ENCODE measurements at regions not wholly inside any gene's neighbourhood (a gene's known extent, or its start where the extent isn't known, plus 50 kb on each side); places are given as distances from the start of the nearest gene placed in this dataset.

DNA sequence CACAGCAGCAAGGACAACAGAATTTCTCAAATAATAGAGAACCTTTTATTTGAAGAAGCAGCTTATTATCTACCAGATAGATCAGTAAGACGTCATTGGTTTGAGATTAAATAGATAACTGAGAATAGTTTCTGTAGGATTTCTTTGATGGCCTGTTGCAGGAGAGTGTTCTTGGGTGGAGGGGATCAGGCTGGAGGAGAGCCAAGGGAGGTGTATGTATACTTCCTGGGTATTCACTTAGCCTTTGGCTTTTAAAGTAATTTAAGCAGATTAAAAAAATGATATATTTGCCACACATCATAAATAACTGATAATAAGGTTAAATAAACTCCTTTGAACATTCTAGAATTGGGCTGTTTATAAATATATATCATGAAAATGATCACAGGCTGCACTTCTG lies 486.1 kb upstream of the IGFBP3 start:
- FAIRE-seq (no peak), ATAC-seq (no peak), DNase-seq (ENCODE audit: low read depth, low spot score) (no peak)
- no peaks in the 10 kb centered on the region for H3K79me2 ChIP-seq (ENCODE audit: control insufficient read depth, insufficient read depth, low read length)
- no peaks in the 10 kb centered on the region for H3K27me3 ChIP-seq (replicated peaks in 1 of 2; ENCODE audit: control insufficient read depth in 2 of 2, insufficient read depth in 2 of 2, low read length in 1 of 2)
- WGBS (ENCODE audit: insufficient coverage, insufficient replicate concordance, low lambda C conversion rate, missing lambda C conversion rate) = 42% methylated on average over 1 of the region's 1 CpG
- H3K9ac ChIP-seq (ENCODE audit: control insufficient read depth, insufficient read depth, low read length) = no peak overlapping the region
- SMC1A ChIA-PET (ENCODE audit: uncharacterized antibody, unreplicated experiment) = interaction anchor here (0.5 to 2.5 kb wide), 2 partner anchors 11 to 445 kb away, joined by 4 to 12 read pairs; no protein-coding TSS in a partner anchor
- no peaks in the 10 kb centered on the region for H4K20me1 ChIP-seq (ENCODE audit: control insufficient read depth, insufficient read depth)
- no peaks in the 10 kb centered on the region for H3K4me1 ChIP-seq (ENCODE audit: control insufficient read depth, insufficient read depth, low read length)
- POLR2A ChIA-PET = no interaction called here
- RAD21 ChIA-PET (ENCODE audit: unreplicated experiment) = no interaction called here
- no peaks in the 10 kb centered on the region for H3K36me3 ChIP-seq (ENCODE audit: control insufficient read depth in 2 of 2, insufficient read depth in 2 of 2, low read length in 1 of 2)
- no TSS peak for BruUV-seq (replicated peaks)
- no peak overlapping the region for H2AFZ ChIP-seq (ENCODE audit: control insufficient read depth, low read depth, low read length)
- H3K4me3 ChIP-seq = no peak overlapping the region
- no peak overlapping the region for H3K27ac ChIP-seq (ENCODE audit: control insufficient read depth, insufficient read depth)
- H3K9me3 ChIP-seq (replicated peaks; ENCODE audit: control insufficient read depth, insufficient read depth, low read length) = no peaks in the 10 kb centered on the region
- in situ Hi-C loops (cut with MboI) = no loop called here
- H3K4me2 ChIP-seq (ENCODE audit: control insufficient read depth, insufficient read depth) = no peak overlapping the region
- intact Hi-C loops (cut with micrococcal nuclease; ENCODE audit: unreplicated experiment) = no loop called here
- CTCF ChIA-PET = no interaction called here
- TF ChIP-seq CBX5 (IDR thresholded peaks at IDR 0.05; ENCODE audit: low read depth) (no peak), CBX3 (IDR thresholded peaks at IDR 0.05; ENCODE audit: borderline replicate concordance, low read depth) (no peak), POLR2A (IDR thresholded peaks at IDR 0.05; ENCODE audit: low read depth, low read length) (no peak), SMARCA5 (IDR thresholded peaks at IDR 0.05) (no peak), EP300 (IDR thresholded peaks at IDR 0.05; ENCODE audit: borderline replicate concordance in 1 of 2, control insufficient read depth in 1 of 2, low read depth in 2 of 2, low read length in 2 of 2) (no peak), GATAD2B (conservative IDR thresholded peaks at IDR 0.05; ENCODE audit: low read depth) (no peak), KDM1A (IDR thresholded peaks at IDR 0.05; ENCODE audit: borderline replicate concordance) (no peak), MYC (IDR thresholded peaks at IDR 0.05; ENCODE audit: insufficient read depth, insufficient read length, insufficient replicate concordance, low read length, severe bottlenecking) (no peak), ZNF207 (IDR thresholded peaks at IDR 0.05; ENCODE audit: borderline replicate concordance) (no peak), EGR1 (IDR thresholded peaks at IDR 0.05; ENCODE audit: borderline replicate concordance in 1 of 2, low read depth in 2 of 2, low read length in 2 of 2) (no peak), HDAC6 (IDR thresholded peaks at IDR 0.05; ENCODE audit: unreplicated experiment) (no peak), NBN (IDR thresholded peaks at IDR 0.05) (no peak), RCOR1 (conservative IDR thresholded peaks at IDR 0.05; ENCODE audit: low read depth, low read length) (no peak)
- TF ChIP-seq, protein P1, sequence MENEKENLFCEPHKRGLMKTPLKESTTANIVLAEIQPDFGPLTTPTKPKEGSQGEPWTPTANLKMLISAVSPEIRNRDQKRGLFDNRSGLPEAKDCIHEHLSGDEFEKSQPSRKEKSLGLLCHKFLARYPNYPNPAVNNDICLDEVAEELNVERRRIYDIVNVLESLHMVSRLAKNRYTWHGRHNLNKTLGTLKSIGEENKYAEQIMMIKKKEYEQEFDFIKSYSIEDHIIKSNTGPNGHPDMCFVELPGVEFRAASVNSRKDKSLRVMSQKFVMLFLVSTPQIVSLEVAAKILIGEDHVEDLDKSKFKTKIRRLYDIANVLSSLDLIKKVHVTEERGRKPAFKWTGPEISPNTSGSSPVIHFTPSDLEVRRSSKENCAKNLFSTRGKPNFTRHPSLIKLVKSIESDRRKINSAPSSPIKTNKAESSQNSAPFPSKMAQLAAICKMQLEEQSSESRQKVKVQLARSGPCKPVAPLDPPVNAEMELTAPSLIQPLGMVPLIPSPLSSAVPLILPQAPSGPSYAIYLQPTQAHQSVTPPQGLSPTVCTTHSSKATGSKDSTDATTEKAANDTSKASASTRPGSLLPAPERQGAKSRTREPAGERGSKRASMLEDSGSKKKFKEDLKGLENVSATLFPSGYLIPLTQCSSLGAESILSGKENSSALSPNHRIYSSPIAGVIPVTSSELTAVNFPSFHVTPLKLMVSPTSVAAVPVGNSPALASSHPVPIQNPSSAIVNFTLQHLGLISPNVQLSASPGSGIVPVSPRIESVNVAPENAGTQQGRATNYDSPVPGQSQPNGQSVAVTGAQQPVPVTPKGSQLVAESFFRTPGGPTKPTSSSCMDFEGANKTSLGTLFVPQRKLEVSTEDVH (IDR thresholded peaks at IDR 0.05; ENCODE audit: low read depth, partially characterized antibody) = no peak
- TF ChIP-seq, protein P2, sequence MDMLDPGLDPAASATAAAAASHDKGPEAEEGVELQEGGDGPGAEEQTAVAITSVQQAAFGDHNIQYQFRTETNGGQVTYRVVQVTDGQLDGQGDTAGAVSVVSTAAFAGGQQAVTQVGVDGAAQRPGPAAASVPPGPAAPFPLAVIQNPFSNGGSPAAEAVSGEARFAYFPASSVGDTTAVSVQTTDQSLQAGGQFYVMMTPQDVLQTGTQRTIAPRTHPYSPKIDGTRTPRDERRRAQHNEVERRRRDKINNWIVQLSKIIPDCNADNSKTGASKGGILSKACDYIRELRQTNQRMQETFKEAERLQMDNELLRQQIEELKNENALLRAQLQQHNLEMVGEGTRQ (IDR thresholded peaks at IDR 0.05; ENCODE audit: borderline replicate concordance, low read depth, low read length) = no peak
- TF ChIP-seq, protein P3, sequence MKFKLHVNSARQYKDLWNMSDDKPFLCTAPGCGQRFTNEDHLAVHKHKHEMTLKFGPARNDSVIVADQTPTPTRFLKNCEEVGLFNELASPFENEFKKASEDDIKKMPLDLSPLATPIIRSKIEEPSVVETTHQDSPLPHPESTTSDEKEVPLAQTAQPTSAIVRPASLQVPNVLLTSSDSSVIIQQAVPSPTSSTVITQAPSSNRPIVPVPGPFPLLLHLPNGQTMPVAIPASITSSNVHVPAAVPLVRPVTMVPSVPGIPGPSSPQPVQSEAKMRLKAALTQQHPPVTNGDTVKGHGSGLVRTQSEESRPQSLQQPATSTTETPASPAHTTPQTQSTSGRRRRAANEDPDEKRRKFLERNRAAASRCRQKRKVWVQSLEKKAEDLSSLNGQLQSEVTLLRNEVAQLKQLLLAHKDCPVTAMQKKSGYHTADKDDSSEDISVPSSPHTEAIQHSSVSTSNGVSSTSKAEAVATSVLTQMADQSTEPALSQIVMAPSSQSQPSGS (IDR thresholded peaks at IDR 0.05; ENCODE audit: low read length) = no peak
- TF ChIP-seq, protein P4, sequence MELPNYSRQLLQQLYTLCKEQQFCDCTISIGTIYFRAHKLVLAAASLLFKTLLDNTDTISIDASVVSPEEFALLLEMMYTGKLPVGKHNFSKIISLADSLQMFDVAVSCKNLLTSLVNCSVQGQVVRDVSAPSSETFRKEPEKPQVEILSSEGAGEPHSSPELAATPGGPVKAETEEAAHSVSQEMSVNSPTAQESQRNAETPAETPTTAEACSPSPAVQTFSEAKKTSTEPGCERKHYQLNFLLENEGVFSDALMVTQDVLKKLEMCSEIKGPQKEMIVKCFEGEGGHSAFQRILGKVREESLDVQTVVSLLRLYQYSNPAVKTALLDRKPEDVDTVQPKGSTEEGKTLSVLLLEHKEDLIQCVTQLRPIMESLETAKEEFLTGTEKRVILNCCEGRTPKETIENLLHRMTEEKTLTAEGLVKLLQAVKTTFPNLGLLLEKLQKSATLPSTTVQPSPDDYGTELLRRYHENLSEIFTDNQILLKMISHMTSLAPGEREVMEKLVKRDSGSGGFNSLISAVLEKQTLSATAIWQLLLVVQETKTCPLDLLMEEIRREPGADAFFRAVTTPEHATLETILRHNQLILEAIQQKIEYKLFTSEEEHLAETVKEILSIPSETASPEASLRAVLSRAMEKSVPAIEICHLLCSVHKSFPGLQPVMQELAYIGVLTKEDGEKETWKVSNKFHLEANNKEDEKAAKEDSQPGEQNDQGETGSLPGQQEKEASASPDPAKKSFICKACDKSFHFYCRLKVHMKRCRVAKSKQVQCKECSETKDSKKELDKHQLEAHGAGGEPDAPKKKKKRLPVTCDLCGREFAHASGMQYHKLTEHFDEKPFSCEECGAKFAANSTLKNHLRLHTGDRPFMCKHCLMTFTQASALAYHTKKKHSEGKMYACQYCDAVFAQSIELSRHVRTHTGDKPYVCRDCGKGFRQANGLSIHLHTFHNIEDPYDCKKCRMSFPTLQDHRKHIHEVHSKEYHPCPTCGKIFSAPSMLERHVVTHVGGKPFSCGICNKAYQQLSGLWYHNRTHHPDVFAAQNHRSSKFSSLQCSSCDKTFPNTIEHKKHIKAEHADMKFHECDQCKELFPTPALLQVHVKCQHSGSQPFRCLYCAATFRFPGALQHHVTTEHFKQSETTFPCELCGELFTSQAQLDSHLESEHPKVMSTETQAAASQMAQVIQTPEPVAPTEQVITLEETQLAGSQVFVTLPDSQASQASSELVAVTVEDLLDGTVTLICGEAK (IDR thresholded peaks at IDR 0.05; ENCODE audit: borderline replicate concordance) = no peak
